Activated CD8-positive, alpha-beta memory T cell treated with anti-CD3 and anti-CD28 coated beads, Interleukin-2, amount 50 U/mL, for 48 hours (primary cell): ENCODE measurements at regions not wholly inside any gene's neighbourhood (a gene's known extent, or its start where the extent isn't known, plus 50 kb on each side); places are given as distances from the start of the nearest gene placed in this dataset.

Experiments
- DNase-seq: peaks from one replicate; pipeline ENCODE4 v3.0.0-alpha.2; 2020

DNA sequence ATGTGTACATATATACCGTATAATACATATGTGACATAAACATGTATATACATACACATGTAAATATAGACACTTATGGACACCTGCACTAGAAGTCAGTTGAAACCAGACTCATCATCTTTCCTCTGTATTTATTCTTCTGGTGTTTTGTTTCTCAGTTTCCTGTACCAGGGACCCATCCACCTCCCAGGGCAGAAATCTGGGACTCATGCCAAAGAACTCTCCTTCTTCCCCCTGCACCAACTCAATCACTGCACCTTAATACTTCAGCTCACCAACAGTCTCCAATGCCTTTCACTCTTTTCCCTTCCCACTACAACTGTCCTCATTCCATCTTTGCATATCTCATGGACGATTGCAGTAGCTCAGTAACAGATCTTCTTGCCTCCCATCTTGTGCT is 428.0 kb downstream of the FBXO15 start:
- DNase-seq: no peak

DNA sequence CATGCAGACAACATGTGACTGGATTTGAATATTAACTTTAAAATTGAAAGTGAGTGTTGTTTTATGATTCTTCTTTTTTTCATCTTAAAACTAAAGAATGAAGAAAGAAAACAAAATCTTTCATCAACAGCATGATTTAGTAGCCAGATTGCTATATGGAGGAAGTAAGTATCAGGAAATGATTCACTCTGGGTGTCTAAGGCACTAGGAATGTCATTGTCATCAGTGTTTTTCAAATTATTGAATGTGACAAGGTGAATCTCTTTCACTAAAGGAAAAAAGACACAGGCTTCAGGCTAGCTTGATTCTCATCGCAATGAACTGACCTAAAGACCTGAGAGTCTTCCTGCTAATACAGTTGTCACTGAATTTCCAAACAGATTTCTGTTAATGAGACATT is 430.1 kb downstream of the FBXO15 start:
- DNase-seq: no peak

DNA sequence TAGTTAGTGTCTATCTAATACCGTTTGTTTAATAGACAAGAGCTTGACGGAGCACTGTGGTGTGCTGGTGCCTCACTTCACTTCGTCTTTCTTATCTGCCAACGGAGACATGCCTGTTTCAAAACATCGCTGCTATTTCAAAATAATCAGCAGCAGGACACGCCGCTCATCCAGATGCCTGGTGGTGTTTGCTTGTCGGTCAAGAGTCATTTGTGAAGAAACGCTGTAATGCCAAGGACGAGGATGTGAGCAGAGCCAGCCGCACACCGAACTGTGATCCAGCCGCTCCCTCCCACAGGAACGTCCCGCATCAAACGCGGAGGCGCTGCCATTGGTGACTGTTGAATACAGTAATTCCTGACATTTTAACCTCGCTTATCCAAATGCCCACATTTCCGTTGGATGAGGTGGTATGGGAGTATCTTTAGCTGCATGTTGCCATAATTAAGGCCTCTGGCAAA is 432.4 kb downstream of the FBXO15 start:
- DNase-seq: no peak

DNA sequence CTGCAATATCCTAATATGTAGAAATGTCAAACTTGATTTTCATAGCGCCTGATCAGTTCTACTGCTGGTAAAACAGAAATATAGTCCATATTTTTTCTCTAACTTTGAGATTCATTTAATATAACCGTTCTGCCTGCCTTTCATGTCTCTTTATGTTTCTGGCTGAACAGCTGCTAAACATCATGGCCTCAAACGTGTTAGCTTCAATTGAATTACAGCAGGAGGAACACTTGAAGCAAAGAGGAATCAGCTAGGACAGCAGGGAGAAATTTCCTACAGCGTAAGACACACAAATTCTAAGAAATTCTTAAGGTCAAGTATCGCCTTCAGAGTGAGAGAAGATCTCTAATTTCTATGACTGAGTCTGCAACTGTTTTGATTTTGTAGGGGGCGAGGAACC is 433.2 kb downstream of the FBXO15 start:
- DNase-seq: no peak

DNA sequence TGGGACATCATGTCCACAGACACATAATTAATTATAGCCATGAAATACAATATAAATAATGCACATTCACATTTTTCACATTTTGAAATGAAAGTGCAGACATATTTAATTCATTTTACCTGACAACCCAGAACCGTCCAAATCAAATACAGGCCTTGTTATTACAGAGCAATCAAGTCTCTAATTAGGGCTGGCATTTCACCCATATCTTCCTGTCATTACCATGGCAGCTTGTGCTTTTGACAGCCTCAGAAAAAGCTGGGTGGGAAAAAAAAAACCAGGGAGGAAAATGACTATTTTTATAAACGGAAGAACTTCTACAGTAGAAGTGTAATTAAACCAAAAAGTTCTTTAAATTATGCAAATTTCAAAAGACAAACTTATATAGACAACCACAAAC is 436.4 kb downstream of the FBXO15 start:
- no peak for DNase-seq

DNA sequence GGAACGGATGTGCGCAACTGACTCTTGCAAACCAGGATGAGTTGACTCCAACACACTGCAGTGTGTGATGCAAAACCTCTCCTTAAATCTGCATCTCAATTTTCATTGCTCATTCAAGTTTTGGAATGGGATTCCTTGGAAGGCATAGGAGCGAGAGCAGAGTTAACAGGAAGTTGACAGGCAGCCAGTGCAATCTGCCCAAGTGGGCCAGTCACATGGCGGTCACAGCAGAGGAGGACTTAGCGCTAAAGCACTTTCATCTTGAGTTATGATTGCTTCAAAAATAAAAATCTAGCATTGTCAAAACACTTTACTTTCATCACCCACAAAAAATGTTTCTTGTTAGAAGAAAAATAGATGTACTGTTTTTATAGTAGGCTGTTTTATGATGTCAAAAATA is 439.0 kb downstream of the FBXO15 start:
- no peak for DNase-seq

DNA sequence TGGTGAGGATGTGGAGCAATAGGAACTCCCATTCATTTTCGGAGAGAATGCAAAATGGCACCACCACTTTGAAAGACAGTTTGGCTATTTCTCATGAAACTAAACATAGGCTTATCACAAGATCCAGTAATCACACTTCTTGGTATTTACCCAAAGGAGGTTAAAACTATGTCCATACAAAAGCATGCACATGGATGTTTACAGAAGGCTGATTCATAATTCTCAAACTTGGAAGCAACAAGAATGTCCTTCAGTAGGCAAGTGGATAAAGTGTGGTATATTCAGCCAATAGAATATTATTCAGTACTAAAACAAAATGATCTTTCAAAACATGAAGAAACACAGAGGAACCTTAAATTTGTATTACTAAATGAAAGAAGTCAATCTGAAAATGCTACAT is 440.6 kb downstream of the FBXO15 start:
- no peak for DNase-seq

DNA sequence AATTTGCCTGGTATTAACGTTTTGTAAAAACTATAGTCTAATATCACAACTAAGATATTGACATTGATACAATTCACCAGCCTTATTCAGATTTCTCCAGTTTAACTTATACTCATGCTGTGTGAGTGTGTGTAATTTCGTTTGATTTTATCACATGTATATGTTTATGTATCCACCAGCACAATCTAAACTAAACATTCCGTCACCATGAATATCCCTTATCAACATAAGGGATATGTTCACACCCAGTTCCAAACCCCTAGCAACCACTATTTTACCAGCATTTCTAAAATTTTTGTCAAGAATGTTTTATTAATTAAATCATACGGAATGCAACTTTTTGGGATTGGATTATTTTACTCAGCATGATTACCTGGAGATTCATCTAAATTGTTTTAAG is 450.3 kb downstream of the FBXO15 start:
- DNase-seq: no peak

DNA sequence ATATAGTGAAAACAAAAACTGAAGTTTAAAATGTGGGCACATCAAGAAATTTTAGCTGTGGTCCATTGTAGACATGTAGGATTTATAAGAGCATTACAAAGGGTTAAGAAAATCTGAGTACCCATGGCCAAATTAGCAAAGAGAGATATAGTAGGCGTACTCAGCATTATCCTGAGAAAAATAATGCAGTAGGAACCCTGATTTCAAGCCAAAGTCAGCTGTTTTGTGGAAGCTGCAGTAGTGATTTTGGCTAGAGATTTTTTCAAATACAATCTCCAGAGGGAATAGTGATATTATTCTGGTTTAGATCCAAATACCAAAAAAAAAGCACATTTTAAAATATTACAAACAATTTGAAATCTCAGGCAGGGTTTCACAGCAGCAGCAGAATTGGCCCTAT is 450.9 kb downstream of the FBXO15 start:
- DNase-seq: no peak

DNA sequence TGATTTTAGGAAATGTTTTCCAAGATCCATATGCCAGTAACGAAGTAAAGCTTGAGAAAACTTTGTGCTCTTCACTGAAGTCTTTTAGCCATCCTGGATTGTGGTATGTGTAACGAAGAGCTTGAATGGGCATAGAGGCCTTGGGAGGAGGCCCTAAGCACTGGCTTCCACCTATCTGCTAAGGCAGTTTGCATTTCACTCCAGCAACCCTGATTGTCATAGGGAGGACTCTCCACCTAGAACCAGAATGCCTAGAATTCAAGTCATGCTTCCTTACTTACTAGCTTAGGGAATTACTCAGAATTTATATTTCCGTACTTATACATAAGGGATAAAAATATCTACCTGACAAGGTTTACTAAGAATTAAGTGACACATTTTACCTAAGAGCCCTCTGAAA is 451.5 kb downstream of the FBXO15 start:
- DNase-seq: no peak

DNA sequence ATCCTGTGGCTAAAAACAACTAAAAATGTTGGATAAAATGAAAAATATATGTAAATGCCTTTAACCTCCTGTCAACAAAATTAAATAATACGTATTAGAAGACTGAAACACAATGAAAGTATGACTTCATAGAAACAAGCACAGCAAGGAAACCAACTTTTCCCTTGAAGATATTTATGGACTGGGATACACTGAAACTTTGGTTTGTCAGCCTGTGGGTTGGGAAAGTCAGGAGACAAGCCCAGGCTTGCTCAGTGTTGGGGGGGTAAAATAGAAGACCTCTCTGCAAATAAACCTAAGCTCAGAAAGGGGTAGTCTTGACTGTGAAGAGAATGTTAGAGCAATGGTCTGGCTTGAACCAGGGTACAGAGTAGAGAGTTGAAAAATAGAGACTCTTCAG is 454.5 kb downstream of the FBXO15 start:
- no peak for DNase-seq

DNA sequence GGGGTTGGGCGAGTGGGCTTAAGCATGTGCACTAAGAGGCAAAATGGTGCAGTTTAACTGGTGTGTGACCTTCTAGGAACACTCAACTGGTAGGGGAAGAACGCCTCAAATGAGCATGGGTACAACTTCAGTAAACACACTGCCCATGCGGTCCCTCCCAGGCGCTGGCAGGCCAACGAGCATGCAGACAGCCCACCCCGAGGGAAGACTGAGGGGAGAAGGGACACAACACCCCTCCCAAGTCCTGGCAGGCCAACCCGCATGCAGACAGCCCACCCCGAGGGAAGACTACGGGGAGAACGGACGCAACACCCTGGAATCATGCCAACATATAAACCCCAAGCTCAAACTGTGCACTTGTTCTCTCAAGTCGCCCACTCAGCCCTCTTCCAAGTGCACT is 456.0 kb downstream of the FBXO15 start:
- no peak for DNase-seq

DNA sequence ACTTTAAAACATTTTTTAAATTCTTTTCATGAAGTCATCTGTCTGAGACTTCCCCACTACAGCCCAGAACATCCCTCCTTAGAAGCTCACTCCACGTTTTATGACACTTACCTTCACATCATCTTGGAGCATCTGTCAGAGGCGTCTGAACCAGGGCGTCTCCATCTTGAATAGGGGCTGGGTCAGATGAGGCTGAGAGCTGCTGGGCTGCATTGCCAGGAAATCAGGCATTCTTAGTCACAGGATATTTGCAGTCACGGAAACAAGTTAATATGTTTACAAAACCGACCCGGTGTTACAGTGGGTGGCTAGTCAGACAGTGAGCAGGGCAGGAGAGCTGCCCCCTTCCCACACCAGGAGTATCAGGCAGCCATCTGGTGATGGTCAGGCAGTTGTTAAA is 456.5 kb downstream of the FBXO15 start:
- DNase-seq: no peak

DNA sequence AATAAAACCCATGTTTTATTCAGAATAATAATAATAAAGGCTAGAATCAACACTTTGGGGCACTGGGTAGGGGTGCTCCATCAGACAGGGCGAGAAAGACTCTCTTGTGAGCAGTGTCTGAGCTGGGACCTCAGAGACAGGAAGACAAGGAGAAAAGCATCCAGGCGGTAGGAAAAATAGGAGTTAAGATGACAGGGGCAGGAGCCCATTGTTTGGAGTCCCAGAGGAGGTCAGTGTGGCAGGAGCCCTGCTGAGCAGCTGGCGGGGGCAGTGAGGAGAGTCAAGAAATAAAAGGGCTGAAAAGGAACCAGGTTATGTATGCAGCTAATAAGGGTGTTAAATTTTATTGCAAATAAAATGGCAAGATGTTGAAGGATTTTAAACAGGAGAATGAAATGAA is 457.4 kb downstream of the FBXO15 start:
- DNase-seq: no peak

DNA sequence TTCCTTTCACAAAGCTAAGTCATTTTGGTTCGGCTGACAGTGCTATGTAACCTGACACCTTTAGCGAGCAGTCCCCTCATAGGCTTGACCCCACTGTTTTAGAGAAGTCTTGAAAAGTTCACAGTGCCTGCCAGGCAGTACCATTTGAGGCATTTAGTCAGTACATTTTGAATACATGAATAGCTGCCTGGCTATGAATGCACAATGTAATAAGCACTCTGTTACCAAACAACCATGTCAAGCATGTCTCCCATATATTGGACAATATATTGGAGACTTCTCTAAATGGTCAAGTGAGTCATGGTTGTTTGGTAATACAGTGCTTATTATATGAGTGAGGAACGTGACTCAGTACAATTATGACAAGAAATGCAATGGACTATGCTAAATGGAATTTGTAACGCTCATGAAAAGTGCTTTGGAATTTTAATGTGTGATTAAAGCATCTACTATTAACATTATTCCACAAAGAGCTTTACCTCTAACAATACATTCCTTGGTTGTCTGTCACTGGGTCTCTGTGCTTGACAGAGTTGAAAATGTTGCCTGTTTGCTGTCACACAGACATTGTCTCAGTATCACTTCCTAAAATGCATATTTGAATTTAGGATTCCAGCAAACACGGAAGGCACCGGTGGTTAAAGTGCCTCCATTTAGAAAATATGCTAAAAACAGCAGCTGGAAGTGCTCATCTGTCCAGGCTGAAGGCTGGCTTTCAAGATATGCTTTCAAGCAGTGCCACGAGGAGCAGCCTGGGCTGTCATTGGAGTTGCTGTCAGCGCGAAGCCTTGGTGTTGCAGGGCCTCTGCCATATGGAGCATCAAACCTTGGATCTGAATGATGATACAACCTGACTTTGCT is 458.6 kb downstream of the FBXO15 start:
- no peak for DNase-seq

DNA sequence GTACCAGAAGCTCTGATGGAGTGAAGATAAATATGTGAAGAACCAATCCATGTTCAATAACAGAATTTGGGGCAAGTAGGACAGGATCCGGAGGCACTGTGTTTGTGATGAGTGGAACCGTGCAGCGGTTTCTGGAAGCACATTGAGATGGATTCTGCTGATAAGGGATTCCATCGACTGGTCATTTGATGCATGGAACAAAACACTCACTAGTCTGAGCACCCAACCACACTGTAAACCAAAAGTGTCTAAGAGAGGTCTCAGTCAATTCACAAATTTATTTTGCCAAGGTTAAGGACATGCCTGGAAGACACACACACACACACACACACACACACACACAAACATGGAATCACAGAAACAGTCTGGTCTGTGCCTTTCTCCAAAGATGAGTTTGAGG is 459.5 kb downstream of the FBXO15 start:
- DNase-seq: no peak

DNA sequence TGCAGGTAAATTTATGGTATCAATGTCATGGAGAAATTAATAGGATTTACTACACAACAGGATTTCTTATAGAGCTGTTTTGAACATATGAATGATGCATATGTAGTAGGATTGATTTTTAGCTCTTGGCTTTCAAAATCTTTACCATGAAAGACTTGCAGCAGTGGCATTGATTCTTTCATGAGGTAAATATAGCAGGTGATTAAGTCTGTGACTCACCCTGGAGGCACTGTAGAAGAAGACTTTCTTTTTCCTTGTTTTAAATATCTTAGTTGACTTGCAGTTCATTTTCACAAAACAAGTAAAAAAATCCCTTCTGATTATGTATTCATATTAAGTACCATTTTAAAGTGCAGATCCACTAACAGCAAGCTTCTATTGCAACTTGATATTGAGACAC is 463.0 kb downstream of the FBXO15 start:
- no peak for DNase-seq

DNA sequence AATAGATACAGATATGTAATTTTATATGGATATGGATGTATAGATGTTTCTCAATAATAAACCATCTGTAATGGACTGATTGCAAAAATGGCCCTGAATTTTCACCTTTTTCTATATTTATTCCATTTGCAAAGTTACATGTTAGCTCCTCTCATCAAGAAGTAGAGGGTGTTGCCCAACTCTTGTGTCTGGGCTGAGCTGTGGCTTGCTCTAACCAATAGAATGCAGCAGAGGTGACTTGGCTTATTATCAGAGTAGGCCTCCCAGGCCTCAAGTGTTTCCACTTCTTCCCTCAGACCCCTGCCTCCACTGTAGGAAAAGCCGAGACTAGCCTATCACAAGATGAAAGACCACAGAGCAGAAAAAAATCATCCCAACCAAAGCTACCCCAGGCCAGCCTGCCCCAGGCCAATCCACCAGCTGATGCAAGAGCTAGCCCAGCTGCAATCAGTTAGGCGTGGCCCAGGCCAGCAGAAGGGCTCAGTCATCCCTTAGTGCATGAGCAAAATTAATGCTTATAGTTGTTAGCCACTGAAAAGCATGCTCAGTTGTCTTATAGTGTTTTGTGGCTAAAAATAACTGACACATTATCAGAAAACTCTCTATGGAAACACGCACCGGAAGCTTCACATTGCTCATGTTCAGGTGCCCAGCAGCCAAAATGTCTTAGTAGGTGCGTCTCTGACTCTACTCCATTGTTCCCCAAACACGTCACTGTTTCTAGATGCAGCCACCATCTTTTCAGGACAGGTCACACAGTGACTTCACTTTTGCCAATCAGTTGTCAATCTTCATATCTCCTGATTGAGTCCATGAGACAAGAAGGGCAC is 464.0 kb downstream of the FBXO15 start:
- DNase-seq: no peak

DNA sequence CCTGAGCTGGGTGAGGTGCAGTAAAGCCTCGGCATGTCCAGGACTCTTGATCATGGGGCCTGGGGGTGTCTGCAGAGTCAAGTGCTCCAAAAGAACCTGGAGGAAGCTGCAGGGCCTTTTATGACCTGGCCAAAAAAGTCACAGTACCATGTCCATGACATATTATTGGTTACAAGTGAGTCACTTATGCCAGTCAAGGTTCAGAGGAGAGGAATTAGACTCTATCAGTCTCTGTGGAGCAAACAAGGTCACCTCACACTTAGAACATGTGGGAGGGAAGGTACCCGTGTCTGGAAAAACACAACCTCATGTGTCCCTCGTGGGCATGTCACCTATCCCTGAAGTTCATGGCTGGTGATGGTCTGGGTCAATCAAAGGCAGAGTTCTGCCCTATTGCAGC is 465.7 kb downstream of the FBXO15 start:
- no peak for DNase-seq

DNA sequence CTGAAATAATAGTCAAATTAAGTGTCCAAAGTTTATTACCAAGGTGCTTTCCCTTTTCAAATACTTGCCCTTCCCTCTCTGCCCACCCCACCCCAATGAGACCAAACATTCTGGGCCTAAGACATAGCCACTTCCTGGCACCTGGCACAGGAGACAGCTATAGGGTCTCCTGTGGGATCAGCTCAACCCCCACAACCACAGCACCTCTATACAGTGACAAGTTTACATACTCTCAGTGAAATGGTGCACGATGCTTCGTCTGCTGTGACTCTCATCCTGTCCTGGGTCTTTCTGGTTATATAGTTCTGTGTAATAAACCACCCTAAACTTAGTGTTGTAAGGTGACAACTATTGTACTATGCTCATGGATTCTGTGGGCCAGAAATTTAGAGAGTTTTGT is 466.2 kb downstream of the FBXO15 start:
- DNase-seq: no peak

DNA sequence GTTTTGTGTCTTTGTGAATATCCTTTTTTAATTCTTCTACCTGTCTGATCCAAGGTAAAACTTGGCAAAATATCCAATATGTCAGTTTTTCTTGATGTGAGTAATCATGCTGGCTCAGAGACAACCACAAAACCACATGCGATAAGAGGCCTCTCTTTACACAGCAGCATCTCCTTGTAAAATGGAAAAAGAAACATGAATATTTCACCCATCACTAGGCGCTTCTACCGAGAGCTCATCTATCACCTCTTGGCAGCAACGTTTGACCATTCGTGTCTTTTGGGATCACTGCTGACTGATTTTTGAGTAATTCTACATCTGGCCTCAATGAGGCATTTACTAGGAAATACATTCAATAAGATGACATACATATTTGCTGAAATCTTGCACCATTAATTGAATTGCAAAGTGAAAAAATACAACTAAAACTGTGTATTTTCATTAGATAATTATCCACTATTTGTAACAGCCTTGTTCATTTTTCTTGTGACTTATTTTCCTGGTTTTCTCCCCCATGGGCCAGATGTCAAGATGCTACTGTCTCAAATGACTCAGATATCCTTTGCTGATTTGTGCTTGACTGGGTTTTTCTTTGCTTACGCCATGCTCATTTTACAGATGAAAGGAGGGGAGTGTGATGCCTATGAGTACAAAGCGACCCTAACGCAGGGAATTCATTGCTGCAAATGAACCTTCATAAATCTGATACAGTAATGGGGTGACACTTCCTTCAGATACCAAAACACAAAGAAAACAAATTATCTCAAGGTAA is 467.5 kb downstream of the FBXO15 start:
- DNase-seq: no peak

DNA sequence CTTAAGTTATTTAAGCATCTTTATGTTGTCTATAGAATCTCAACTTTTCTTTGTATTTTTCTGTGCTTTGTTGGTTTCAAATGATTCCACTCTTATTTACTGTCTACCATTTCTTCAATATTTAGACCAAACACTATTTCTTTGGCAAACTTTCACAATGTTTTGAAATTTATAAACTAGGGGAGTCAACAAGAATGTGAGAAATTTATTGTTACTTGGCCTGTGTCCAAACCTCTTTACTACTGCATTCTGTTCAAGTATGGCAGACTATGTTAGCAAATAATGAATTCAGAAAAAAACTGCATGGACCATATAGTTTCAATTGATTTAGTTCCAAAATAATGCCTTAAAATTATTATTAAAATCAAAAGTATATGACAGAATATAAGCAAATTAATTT is 470.2 kb downstream of the FBXO15 start:
- DNase-seq: no peak

DNA sequence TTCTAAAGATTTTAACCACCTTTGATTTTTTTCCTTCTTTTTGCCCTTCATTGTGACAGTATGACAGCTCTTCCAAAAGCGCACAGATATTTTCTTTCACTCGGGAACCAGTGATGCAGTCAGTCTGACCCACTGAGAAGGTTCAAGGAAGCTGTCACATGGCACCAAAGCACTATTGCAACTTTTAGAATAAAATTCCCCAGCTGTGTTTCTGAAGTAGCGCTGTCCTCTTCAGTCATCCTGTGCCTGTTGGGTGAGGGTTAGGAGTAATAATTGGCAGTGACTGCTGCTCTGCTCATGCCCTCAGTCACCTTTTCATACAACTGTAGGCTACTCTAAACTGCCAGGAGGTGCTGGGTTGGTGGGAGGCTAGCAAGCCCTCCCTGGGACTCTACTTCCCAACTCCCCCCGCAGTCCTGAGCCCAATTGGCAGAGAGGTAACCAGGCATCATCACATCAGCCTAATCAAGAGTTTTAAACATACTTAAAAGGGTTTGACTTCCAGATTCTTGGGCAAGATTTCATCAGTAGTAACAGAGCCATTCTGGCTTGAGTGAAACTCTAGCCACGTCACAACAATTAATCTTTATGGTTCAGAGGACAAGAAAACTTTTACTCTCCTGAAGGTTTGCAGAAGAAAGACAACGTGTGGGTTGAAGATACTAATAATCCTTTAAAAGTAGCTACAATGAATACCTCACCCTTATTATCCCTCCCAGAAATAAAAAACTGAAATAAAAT is 473.3 kb downstream of the FBXO15 start:
- DNase-seq: no peak
